Activated T-cell treated with anti-CD3 and anti-CD28 coated beads for 1 hour (primary cell): ENCODE measurements at regions not wholly inside any gene's neighbourhood (a gene's known extent, or its start where the extent isn't known, plus 50 kb on each side); places are given as distances from the start of the nearest gene placed in this dataset.

Experiments used
- DNase-seq: peaks from one replicate; pipeline ENCODE4 v3.0.0-alpha.2; 2020; ENCODE audit warnings: low read depth

GRCh38 chr3:41111011-41111410, 88.3 kb upstream of the CTNNB1 start:
- no peak for DNase-seq

- no peak for DNase-seq
These were observed 86.8 kb upstream of the CTNNB1 start for GRCh38 chr3:41112466-41112865.

- DNase-seq = no peak
These were observed 84.2 kb upstream of the CTNNB1 start for GRCh38 chr3:41115069-41115468.

- no peak for DNase-seq
These were observed 82.5 kb upstream of the CTNNB1 start for GRCh38 chr3:41116851-41117250.

GRCh38 chr3:41117398-41117870, 81.9 kb upstream of the CTNNB1 start:
- peak; percentile 67 for DNase-seq

- DNase-seq = no peak
These were observed 80.6 kb upstream of the CTNNB1 start for GRCh38 chr3:41118461-41119390.

- no peak for DNase-seq
These were observed 78.8 kb upstream of the CTNNB1 start for GRCh38 chr3:41120460-41120859.

GRCh38 chr3:41125258-41125657, 74.0 kb upstream of the CTNNB1 start:
- DNase-seq = no peak

- DNase-seq = no peak
These were observed 72.8 kb upstream of the CTNNB1 start for GRCh38 chr3:41126472-41126871.

GRCh38 chr3:41126961-41127360, 72.3 kb upstream of the CTNNB1 start:
- DNase-seq = no peak

- no peak for DNase-seq
These were observed 71.9 kb upstream of the CTNNB1 start for GRCh38 chr3:41127414-41127813.

- DNase-seq = no peak
These were observed 69.6 kb upstream of the CTNNB1 start for GRCh38 chr3:41129731-41130130.

GRCh38 chr3:41131224-41131623, 68.1 kb upstream of the CTNNB1 start:
- no peak for DNase-seq

- no peak for DNase-seq
These were observed 61.6 kb upstream of the CTNNB1 start for GRCh38 chr3:41137686-41138111.

GRCh38 chr3:41138146-41138545, 61.2 kb upstream of the CTNNB1 start:
- DNase-seq = no peak

- DNase-seq = no peak
These were observed 60.7 kb upstream of the CTNNB1 start for GRCh38 chr3:41138601-41139000.

GRCh38 chr3:41140242-41140641, 59.1 kb upstream of the CTNNB1 start:
- DNase-seq = no peak

GRCh38 chr3:41141433-41142167, 57.7 kb upstream of the CTNNB1 start:
- DNase-seq = no peak

GRCh38 chr3:41143421-41144031, 55.8 kb upstream of the CTNNB1 start:
- DNase-seq = no peak

GRCh38 chr3:41144631-41145030, 54.7 kb upstream of the CTNNB1 start:
- DNase-seq = no peak

- DNase-seq = no peak
These were observed 50.8 kb upstream of the CTNNB1 start for GRCh38 chr3:41148478-41148877.

GRCh38 chr3:41148901-41149300, 50.4 kb upstream of the CTNNB1 start:
- no peak for DNase-seq
